ENCODE measurements at regions not wholly inside any gene's neighbourhood (a gene's known extent, or its start where the extent isn't known, plus 50 kb on each side); places are given as distances from the start of the nearest gene placed in this dataset.

GRCh38 chr10:10642189-10642588 lies 375.5 kb upstream of the CELF2 start:
- TF ChIP-seq, protein P1, sequence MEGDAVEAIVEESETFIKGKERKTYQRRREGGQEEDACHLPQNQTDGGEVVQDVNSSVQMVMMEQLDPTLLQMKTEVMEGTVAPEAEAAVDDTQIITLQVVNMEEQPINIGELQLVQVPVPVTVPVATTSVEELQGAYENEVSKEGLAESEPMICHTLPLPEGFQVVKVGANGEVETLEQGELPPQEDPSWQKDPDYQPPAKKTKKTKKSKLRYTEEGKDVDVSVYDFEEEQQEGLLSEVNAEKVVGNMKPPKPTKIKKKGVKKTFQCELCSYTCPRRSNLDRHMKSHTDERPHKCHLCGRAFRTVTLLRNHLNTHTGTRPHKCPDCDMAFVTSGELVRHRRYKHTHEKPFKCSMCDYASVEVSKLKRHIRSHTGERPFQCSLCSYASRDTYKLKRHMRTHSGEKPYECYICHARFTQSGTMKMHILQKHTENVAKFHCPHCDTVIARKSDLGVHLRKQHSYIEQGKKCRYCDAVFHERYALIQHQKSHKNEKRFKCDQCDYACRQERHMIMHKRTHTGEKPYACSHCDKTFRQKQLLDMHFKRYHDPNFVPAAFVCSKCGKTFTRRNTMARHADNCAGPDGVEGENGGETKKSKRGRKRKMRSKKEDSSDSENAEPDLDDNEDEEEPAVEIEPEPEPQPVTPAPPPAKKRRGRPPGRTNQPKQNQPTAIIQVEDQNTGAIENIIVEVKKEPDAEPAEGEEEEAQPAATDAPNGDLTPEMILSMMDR (IDR thresholded peaks at IDR 0.05; ENCODE audit: borderline replicate concordance, control extremely low read depth, extremely low read depth, insufficient read depth, missing control alignments): no peak
- in situ Hi-C loops (cut with MboI; ENCODE audit: low sequenced_read_pairs, unreplicated experiment): no loop called here
- DNase-seq (ENCODE audit: low spot score): no peak

- no peak for DNase-seq (ENCODE audit: low spot score)
- TF ChIP-seq, protein P1 (IDR thresholded peaks at IDR 0.05; ENCODE audit: borderline replicate concordance, control extremely low read depth, extremely low read depth, insufficient read depth, missing control alignments): no peak
- in situ Hi-C loops (cut with MboI; ENCODE audit: low sequenced_read_pairs, unreplicated experiment): no loop called here
Observed at GRCh38 chr10:10642751-10643150, 374.9 kb upstream of the CELF2 start.

DNA sequence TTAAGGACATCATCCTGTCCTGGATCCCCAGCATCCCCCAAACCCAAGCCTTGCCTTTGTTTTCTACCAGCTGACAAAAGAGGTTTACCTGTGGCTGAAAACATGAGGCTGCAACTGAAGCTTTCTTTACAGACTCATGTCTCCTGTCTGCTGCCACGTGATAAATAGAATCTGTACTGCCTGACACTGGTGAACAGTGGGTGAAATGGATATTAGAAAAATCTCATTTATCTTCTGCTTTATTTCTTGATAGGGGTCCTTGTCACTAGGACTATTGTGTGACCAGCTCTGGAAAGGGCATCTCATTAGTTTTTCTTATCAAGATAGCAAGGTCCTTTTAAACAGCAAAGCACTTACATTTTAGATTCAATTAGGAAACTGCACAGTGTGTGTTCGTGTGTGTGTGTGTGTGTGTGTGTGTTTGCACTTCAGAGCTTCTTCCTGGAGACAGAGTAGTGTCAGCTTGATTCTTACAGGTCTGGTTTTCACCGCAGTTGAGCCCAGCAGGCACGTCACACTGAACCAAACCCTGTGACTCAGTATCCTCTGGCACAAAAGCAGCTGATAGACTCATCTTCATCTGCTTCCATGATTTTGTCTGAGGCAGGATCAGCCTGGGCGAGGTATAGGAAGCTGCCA lies 373.5 kb upstream of the CELF2 start:
- TF ChIP-seq, protein P1 (IDR thresholded peaks at IDR 0.05; ENCODE audit: borderline replicate concordance, control extremely low read depth, extremely low read depth, insufficient read depth, missing control alignments): no peak
- DNase-seq (ENCODE audit: low spot score): no peak
- in situ Hi-C loops (cut with MboI; ENCODE audit: low sequenced_read_pairs, unreplicated experiment): no loop called here

DNA sequence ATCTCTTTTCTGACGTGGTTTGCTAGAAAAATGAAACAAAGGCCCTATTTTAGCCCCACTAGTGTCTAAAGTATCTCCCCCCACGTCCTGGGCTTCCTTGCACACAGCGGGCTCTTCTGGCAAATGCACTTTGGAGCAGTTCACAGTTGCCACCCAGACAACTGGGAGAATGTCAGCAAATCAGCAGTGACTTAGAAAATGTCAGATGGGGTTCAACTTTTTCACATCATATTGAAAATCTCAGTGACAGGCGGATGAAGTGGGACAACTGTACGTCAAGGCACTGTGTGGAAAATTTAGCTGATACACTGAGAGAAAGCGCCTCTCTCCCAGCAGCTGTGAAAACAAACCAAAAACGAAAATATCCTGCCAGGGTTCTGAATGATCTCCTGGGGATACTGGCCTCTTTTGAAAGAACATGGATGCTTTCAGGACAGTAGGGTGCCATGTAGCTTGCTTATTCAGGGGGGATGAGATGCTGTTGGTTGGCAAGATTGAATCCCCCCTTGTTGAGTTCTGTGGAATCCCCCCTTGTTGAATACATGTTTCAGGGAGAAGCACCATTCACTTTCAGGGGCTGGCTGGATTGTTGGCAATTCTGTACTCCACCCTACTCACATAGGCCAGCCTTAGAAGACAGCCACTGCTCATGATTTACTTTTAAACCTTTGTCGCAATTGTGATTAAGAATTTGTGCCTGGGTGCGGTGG lies 372.8 kb upstream of the CELF2 start:
- in situ Hi-C loops (cut with MboI; ENCODE audit: low sequenced_read_pairs, unreplicated experiment): no loop called here
- DNase-seq (ENCODE audit: low spot score): no peak
- TF ChIP-seq, protein P1 (IDR thresholded peaks at IDR 0.05; ENCODE audit: borderline replicate concordance, control extremely low read depth, extremely low read depth, insufficient read depth, missing control alignments): no peak

GRCh38 chr10:10647331-10647730 lies 370.3 kb upstream of the CELF2 start:
- in situ Hi-C loops (cut with MboI; ENCODE audit: low sequenced_read_pairs, unreplicated experiment): no loop called here
- no peak for DNase-seq (ENCODE audit: low spot score)
- TF ChIP-seq, protein P1 (IDR thresholded peaks at IDR 0.05; ENCODE audit: borderline replicate concordance, control extremely low read depth, extremely low read depth, insufficient read depth, missing control alignments): no peak

DNA sequence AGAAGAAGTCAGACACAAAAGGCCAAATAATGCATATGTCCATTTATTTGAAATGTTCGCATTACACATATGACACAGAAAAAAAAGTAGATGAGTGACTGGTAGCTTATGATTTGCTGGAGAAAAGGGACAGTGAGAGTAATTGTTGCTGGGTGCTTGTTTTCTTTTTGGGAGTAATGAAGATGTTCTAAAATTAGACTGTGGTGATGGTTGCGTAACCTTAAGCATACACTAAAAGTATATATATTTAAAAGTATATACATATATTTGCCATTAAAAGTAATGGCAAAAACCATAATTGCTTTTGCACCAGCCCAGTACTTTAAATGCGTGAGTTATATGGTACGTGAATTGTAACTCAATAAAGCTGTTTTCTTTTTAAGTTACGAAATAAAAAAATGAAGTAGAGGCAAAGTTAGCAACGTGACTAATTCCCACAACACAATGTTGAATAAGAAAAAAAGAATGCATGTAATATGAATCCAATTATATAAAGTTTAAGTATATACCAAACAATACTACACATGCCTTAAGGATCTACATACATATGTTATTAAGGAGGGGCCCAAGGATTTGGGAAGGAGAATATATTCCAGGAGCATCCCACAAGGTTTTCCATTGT lies 360.4 kb upstream of the CELF2 start:
- DNase-seq (ENCODE audit: low spot score): no peak
- in situ Hi-C loops (cut with MboI; ENCODE audit: low sequenced_read_pairs, unreplicated experiment): no loop called here
- TF ChIP-seq, protein P1 (IDR thresholded peaks at IDR 0.05; ENCODE audit: borderline replicate concordance, control extremely low read depth, extremely low read depth, insufficient read depth, missing control alignments): no peak
